Neural progenitor cell (in vitro differentiated cells): ENCODE measurements at regions not wholly inside any gene's neighbourhood (a gene's known extent, or its start where the extent isn't known, plus 50 kb on each side); places are given as distances from the start of the nearest gene placed in this dataset.

Experiments
- CTCF ChIP-seq: fragments of 200-600 bp; sonication (generic); IDR thresholded peaks from 2 replicates; pipeline ENCODE4 v1.5.1; 2017; ENCODE audit warnings: antibody characterized with exemption, mild to moderate bottlenecking
- EZH2 ChIP-seq: fragments of 200-600 bp; sonication (generic); IDR thresholded peaks from 2 replicates; pipeline ENCODE4 v1.6.1; 2017; ENCODE audit warnings: antibody characterized with exemption, mild to moderate bottlenecking, moderate library complexity
- EZH2phosphoT487 ChIP-seq: fragments of 200-600 bp; sonication (generic); IDR thresholded peaks from 2 replicates; pipeline ENCODE4 v1.6.1; 2017; ENCODE audit warnings: antibody characterized with exemption

GRCh38 chr6:103139377-103139776 is 1720.3 kb downstream of the HACE1 start:
- TF ChIP-seq CTCF (no peak), EZH2 (no peak), EZH2phosphoT487 (no peak)
